Middle frontal gyrus (tissue), 1 donor: ENCODE measurements at regions not wholly inside any gene's neighbourhood (a gene's known extent, or its start where the extent isn't known, plus 50 kb on each side); places are given as distances from the start of the nearest gene placed in this dataset.

Source experiments
- DNase-seq: peaks from one replicate; pipeline ENCODE4 v3.0.0-alpha.2; 2015; ENCODE audit warnings: low spot score; ENCODE audit errors: extremely low spot score

DNA sequence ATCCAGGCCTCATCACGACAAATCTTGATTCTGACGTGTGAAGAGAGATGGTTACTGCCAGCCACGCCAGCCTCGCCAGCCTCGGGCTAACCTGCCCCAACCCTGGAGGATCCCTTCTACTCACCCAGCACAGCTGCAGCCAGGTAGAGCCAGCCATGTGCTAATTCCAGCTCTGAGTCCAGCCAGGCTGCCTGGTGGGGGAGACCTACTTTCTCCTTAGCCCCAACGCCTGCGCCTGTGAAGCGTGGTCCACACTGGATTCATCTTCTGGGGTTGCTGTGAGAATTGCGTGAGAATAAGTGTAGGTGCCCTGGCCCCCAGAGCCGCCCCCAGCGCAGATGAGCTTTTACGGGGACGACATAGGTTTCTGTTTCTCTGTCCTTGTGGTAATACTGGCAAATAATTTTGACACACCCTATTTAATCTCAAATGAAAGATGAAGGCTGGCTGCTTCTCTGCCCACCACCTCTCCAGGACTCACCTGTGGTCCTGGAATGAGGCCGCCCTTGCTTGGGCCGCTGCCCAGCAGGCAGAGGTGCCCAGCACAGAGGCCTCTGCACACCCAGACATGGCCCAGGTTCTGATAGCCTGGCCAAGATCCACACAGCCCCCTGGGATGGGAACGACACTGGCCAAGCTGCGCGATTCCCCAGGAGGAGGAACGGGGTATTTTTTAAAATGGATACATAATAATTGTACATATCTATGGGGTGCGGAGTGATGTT is 528.4 kb downstream of the TBC1D22A start:
- DNase-seq = no peak

DNA sequence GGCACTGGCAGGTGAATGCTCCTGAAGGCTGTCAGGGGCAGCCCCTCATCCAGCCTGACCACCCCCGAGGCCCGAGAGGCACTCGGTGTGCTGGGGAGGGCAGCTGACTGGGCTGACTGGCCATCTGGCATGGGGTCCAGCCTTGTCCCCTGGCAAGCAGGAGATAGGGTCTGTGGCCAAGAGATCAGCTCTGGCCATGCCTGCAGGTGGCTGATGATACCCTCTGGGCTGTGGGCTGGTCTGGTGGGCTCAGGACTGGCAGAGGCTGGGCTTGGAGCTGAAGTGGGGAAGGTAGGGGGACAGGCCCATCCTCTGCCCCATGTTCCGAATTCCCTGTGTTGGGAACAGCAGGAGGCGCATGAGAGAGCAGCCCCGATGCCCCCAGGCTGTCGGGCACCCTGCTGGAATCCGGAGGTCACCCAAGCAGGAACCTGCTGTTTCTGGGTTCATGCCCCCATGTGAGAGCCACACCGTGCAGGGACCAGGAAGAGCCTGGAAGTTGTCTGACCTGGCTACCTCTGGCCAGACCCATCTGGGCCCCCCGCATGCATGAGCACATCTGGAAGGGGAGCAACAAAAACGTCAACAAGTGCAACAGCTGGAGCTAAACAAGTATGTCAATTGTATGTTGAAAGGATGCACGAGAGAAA is 527.0 kb downstream of the TBC1D22A start:
- DNase-seq = no peak

DNA sequence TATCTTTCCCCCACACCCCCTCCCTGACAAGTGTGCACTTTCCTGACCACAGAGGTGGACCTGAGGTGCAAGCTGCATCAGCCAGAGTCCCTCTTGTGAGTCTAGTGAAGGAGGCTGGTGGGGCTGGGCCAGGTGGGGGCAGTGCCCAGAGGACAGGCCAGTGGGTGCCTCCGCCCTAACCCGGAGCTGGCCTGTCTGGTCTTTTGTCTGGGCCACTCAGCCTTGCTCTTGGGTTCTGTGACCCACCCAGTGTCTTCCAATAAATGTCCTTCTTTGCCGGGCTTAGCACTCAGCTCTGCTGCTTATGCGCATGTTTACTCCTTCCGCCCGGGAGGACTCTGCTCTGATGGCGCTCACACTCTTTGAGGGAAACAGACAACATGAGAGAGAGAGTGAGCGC is 526.2 kb downstream of the TBC1D22A start:
- no peak for DNase-seq

DNA sequence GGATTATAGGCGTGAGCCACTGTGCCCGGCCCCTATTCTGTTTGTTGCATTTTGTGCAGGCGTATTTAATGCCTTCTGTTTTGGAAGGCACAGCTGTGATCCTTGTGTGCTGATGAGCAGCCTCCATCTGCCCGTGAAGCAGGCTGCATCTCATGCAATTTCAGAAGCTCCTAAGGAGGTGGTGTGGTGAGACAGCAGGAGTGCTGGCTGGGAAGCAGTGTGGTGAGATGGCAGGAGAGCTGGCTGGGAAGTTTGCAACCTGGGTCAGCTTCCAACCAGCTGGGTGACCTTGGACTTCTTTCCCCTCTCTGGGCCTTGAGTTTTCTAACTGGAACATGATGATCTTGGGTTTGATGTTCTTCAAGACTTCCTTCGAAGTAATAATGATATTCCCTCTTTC is 525.1 kb downstream of the TBC1D22A start:
- DNase-seq = no peak

DNA sequence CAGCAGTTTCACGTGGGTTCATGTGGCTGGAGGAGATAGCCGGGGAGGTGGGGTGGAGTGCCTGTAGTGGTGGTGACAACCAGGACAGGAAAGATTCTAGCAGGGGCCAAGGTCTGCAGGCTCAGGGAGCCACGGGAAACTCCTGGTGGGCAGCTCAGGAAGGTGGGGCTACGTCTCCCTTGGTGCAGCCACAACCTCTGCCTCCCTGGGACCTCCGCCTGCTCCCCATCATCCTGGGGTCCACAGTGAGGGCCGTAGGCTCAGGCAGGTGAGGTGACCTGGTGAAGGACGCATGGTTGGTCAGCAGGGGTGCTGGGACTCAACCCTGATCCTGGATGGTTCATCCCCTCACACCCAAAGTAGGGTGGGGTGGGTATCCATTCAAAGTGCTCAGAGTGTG is 524.1 kb downstream of the TBC1D22A start:
- no peak for DNase-seq

DNA sequence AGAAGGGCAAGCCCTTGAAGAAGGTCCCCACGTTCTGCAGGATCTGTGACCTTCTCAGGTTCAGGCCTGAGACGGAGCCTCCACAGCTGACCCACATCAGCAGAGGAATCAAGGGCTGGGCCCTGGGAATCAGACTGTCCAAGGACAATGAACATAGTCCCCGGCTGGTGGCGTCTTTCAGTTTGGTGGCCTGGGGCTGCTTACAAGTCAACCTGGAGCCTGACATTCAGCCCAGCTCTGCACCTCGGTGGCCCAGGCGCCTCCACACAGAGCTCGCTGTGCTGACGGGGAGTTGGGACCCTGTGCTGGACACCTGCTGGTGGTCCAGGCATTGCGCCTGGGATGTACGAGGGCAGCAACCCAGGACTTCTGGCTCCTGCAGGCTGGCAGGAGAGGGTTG is 523.5 kb downstream of the TBC1D22A start:
- no peak for DNase-seq

DNA sequence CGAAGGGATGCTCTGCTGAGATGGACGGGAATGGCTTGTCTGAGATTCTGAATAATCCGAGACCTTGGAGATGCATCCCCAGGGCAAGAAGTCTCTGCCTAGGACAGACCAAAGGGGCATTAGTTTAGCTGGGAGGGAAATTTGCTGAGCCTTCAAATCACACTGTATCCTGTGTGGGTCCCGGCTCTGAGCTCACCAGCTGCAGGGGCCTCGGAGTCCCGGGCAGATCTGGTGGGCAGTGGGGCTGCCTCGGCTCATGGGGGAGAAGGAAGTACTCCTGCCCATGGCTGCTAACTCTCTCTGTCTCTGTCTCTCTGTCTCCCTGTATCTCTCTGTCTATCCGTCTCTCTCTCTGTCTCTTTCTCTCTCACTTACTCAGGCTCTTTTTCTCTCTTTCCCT is 522.4 kb downstream of the TBC1D22A start:
- DNase-seq = no peak

DNA sequence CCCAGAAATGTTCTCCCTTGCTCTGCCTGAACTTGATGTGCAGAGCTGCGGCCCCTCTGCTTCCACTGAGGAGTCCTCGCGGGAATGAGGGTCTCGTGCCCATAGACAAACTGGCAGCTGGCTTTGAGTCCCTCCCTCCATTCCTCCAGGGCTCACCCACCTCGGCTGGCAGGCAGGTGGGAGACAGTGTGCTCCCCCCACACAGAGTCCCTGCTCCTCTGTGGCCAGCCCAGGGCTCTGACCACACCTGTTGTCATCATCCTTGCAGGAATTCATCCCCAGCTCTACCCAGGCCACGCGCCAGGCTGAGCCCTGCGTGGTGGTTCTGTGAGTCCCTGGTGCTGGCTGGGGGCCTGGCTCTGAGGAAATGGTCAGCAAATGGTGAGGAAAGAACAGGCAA is 521.9 kb downstream of the TBC1D22A start:
- no peak for DNase-seq

DNA sequence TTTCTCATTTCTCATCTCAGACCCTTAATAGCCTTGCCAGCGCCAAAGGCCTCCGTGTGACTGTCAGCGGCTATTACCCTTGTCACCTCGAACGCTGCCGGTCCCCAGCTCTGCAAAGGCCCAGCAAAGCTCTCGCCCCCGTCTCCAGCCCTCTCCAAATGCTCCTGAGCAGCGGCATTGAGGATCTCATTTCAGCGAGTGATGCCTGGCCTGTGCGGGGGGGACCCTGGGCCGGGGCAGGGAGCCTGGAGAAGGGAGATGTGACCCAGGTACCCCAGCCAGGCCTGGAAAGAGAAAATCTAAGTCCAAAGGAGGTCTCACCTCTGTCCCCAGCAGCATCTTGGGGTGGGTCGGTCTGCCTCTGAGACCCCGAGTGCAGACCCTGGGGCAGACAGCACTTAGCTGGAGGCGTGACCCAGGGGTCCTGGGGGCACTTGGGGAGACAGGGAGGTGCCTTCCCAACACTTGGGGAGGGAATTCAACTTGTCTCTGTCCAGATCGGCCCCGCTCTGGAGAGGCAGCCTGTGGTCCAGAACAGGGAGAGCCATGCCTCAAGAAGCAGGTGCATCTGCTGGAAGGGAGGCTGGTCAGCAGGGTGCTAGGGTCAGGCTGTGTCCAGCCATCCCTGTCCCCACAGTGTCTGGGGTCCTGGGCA is 521.3 kb downstream of the TBC1D22A start:
- no peak for DNase-seq

DNA sequence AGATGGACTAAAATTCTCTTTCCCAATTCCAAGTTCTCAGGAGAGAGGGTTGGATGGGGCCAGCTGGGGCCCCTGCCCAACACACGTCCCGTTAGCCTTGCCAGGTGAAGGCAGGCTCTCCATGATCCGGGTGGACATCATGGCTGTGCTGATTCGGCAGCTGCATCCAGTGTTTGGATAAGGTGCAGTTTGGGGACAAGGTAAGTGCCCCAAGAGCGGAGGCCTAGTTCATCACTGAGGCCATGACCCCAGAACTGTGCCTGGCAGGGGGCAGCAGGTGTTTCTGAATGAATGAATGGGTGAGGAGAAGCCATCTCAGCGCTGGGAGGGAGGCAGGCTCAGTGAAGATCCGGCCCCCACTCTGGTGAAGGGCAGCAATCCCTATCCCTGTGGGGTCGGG is 520.4 kb downstream of the TBC1D22A start:
- no peak for DNase-seq

DNA sequence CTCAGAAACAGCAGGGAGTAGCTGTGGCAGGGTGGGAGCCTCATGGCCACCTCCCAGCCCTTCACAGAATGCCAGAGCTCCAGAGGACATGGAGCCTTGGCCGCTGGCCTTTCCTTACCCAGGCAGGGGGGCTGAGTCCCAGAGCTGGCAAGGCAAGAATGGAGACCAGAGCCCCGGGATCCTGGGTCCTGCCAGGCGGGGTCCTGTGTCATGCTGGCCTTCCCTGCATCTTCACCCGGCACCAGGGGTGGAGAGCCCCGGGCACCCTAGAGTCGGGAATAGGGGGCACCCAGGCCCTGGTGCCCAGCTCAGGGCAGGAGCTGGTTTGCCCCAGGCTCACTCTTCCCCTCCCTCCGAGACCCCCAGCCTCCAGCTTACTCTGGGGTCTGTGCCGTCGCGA is 519.9 kb downstream of the TBC1D22A start:
- DNase-seq = no peak

DNA sequence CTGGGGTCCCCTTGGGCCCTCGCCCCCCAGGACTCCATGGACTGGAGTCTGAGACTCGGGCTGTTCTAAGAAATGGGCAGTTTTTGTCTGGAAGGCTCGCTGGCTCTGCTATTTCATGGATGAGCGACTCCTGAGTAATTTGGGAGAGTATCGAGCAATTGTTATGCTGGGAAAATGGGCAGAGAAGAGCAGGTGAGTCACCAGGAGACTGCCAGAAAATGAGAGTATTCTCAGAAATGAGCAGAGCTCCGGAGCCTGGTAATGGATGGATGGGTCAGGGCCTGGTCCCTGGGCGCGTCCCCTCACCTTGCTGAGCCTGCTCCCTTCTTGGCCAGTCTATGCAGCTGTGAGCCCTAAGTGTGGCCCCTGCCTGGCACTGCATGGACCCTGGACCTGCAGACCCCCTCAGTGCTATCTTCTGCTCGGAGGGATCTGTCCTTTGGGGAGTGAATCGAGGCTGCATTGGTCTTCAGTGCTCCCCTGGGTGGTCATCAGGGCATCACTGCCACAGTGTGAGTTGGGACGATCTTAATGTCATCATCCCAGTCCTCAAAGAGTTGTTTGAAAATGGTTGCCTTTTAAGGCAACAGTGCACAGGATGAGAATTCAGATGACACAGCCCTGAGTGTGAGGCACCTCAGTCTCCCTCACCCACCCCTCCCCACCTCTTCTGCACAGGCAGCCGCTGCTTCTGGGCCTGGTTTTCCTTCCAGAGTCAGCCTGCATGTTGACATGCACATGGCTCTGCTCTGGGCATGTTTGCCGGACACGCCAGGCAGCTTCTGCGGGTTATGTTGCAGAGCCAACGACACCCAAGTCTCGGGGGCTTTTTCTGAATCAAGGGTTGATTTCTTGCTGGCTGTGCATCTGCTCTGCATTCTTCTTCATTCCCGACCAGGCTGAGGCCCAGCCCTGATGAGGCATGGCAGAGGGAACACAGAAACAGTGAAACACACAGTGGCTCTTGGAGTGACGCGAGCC is 519.0 kb downstream of the TBC1D22A start:
- no peak for DNase-seq

DNA sequence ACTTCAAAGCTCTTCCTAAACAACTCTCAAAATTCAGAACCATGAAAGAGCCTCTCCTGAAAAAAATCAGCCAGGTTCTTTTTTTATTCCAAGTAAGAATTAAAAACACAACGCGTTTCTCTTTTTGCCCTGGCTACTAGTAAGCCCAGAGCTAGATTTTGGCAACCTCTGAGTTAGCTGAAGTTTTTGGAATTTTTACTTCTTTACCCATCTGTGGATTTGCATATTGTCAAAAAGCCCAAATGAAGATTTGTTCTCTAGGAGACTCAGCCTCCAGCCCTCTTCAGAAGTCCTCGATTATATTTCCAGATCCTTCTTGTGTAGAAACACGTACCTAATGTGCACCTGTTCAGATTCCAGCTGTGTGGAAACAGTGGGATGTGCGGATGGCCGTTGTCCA is 517.9 kb downstream of the TBC1D22A start:
- no peak for DNase-seq

DNA sequence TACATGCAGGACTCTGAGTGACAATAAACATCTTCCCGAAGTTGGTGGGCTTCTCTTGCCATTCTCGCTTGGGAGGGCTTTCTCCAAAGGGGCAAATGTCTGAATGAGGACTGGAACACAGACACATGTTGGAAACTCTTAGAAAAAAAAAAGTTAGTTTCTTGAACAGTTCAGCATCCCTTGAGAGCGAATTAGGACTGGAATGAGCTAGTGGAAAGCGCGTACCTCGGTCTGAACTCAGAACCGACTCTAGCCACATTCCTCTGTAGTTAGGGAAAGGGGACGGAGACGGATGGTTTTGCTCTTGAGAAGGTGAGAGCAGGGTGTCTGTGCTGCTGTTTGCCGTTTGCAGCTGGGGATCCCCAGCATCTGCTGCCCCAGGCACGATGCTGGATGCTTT is 517.3 kb downstream of the TBC1D22A start:
- DNase-seq = no peak

DNA sequence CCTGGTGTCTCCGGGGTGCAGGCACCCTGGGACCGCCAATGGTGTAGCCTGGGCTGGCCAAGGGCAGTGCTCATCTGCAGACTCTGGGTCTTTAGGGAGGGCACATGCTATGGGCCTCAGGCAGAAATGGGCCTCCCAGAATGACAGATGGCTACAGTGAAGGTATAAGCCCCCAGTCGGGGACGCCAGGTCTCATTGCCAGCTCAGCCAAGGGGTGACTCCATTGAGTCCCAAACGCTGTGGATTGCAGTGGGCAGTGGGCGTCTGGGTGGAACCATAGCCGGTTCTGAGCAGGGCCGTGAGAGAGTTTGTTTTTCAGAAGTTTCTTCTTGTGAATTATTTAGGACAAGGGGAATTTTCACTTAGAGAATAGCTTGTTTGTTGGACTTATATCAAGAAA is 516.9 kb downstream of the TBC1D22A start:
- DNase-seq = no peak

DNA sequence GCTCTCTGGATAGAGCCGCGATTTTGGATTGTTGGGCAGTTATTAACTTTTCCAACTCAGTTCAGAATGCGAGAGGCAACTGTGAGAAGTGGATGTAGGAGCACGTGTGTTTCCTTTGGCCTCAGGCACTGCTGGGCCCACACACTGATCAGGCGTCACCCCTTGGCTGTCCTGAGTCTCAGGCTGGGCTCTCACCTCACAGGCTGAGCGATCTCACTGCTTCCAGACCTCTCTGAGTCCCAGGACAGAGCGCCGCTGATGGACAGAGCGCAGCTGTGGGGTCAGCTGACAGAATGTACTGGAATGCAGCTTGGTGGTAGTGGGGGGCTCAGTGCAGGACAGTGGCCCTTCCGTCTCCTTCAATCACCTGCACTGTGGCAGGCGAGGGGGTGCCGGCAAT is 516.2 kb downstream of the TBC1D22A start:
- DNase-seq = no peak

DNA sequence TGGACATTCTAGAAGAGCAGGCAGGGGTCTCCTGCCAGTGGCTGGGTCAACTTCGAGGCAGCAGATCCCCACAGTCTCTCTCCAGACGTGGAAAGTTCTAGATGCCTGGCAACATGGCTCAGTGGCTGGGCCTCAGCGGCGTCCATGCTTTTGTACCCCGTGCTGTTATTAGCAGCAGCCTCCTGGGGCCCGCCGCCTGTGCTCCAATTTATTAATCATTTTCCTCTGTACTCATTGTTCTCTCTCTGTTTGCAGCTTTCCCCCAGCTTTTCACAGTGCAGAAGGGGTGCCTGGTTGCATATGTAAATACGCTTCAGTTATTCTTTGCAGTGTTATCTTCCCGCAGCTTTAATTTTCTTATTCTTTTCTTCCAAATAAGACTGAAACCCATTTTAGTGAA is 515.1 kb downstream of the TBC1D22A start:
- DNase-seq = no peak

DNA sequence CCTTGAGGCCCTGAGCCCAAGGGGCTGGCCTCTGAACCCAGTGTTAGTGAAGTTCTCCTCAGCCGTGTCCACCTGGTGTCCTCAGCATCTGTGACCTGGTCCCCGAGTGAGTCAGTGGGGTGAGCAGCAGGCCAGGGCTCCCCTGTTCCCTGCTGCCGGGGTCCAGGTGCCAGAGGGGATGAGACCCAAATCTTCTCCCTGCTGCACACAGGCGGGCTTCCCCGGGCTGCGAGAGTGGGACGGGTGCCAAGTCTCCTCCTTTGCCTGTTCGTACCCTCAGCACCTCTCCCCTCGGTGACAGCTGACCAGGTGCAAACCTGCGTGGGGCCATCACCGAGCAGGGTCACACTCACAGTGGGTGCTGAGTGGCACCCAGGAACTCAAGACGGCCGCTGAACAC is 514.5 kb downstream of the TBC1D22A start:
- no peak for DNase-seq

DNA sequence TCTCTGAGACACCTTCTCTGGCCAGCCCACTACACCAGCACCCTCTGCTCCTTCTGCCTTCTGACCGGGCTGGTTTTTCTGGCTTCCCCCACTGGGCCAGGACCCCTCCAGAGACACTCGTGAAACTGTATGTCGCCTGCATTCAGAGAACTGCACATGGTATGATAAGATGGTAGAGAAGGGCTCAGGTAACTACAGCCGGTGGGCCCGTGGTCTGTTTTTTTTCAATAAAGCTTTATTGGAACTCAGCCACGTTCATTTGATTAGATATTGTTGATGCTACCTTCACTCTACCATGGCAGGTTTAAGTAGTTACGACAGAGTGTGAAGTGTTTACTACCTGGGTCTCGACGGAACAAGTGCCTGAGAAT is 514.0 kb downstream of the TBC1D22A start:
- no peak for DNase-seq

DNA sequence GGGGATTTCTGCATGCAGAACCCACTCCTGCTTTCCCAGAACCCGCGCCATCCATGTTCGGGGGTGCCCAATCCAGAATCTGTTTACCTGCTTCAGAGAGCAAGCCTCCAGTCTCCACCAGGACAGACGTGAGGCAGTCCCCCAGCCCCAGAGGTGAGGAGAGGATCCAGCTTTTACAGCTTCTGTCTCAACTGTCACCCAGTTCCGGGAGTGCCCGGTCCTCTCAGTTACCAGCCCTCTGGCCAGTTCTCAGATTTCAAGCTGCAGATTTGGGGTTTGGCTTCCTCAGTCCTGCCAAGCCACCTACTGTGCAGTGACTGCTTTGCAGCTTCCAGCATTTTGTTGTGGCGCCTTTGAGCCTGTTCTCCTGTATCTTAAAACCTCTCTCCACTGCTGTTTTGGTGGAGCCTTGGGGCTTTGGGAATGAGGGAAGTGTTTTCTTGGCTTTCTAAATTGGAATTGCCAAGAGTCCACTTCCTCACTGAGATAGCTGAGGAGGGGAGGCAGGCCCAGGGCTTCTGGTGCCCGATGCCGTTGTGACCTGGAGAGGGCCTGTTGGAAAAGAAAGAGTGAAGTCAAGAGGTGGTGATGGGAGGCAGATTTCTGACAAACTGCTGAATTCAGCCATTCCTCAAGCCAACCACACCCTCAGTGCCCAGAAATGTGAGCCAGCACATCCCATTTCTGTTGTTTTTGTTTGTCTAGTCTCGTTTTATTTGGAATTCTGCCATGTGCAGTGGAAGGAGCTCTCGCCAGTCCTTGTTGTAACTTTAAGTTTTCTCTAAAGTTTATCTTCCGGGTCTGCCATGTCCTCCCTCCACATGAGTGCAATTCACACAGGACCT is 513.4 kb downstream of the TBC1D22A start:
- no peak for DNase-seq

DNA sequence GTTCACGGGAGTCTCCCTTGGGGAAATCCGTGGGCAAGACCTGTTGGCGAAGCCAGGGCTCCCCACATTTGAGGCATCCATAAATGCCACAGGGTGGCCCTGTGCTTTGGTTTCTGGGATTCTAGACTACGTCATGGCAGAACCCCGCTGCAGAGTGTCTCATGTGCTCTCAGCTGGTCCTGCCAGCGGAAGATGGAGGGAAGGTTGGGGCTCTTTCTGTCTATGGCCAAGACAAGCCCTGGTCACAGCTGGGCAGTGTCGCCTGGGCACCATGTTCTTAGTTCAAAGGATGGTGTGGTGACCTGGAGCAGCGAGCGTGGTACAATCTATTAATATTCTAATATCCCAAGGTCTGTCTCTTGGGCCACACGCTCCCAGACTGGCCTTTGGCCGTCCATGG is 511.7 kb downstream of the TBC1D22A start:
- no peak for DNase-seq
